DOHH2 (cell line): ENCODE measurements at regions not wholly inside any gene's neighbourhood (a gene's known extent, or its start where the extent isn't known, plus 50 kb on each side); places are given as distances from the start of the nearest gene placed in this dataset.

ENCODE experiments used
- CTCF ChIP-seq: fragments of 200-600 bp; sonication (generic); IDR thresholded peaks from one replicate; pipeline ENCODE4 v1.5.1; 2014; ENCODE audit warnings: antibody characterized with exemption, mild to moderate bottlenecking, low read depth, low read length; ENCODE audit not compliant: poor library complexity, severe bottlenecking
- EZH2phosphoT487 ChIP-seq: fragments of 200-600 bp; sonication (generic); IDR thresholded peaks from 2 replicates; pipeline ENCODE4 v1.6.1; 2017; ENCODE audit warnings: borderline replicate concordance, mild to moderate bottlenecking, antibody characterized with exemption, low read length, moderate library complexity, mixed read lengths

DNA sequence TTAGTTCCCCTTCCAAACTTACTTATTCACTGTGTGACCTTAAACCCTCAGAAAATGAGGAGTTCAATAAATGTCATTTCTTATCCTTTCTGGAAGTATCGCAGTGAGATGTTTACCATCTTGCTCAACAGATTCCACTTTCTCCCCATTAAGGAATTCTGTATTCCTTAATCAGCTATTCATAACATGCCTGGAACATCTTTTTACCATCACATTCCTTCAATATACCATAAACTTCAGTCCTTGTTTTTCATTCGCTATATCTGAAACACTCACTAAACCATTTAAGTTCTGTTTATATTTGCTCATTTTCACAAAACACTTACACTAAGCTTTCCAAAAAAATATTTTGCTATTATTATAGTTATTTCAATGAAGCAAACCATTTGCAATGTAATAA is 1158.6 kb downstream of the CDH12 start:
- TF ChIP-seq CTCF (no peak), EZH2phosphoT487 (no peak)
